Neural progenitor cell (in vitro differentiated cells): ENCODE measurements at regions not wholly inside any gene's neighbourhood (a gene's known extent, or its start where the extent isn't known, plus 50 kb on each side); places are given as distances from the start of the nearest gene placed in this dataset.
"Not testable (repeated sequence)": the region's sequence is repeated elsewhere in the genome, so short reads cannot be mapped to it uniquely, and the experiment has no call there.

ENCODE experiments used
- DNase-seq: peaks from one replicate; pipeline ENCODE4 v3.0.0-alpha.2; 2016; ENCODE audit warnings: low spot score
- H2AFZ ChIP-seq: fragments of 200-600 bp; sonication (generic); replicated peaks from 2 replicates; pipeline ENCODE4 v1.6.1; 2016; ENCODE audit warnings: antibody characterized with exemption
- H3F3A ChIP-seq: fragments of 200-600 bp; sonication (generic); 2 replicates; pipeline ENCODE4 v1.6.1; 2016; ENCODE audit warnings: antibody characterized with exemption, low read depth
- H3K27ac ChIP-seq: fragments of 200-600 bp; sonication (generic); 2 replicates; pipeline ENCODE4 v1.5.1; 2016; ENCODE audit warnings: mild to moderate bottlenecking
- H3K27me3 ChIP-seq: fragments of 200-600 bp; sonication (generic); 2 replicates; pipeline ENCODE4 v1.6.1; 2016; ENCODE audit warnings: mild to moderate bottlenecking, moderate library complexity
- H3K36me3 ChIP-seq: fragments of 200-600 bp; sonication (generic); 2 replicates; pipeline ENCODE4 v1.5.1; 2016
- H3K4me1 ChIP-seq: fragments of 200-600 bp; sonication (generic); 2 replicates; pipeline ENCODE4 v1.6.1; 2016; ENCODE audit warnings: mixed run types
- H3K4me2 ChIP-seq: fragments of 200-600 bp; sonication (generic); 2 replicates; pipeline ENCODE4 v1.6.1; 2016
- H3K4me3 ChIP-seq: fragments of 200-600 bp; sonication (generic); 2 replicates; pipeline ENCODE4 v1.5.1; 2016
- H3K79me2 ChIP-seq: fragments of 200-600 bp; sonication (generic); 2 replicates; pipeline ENCODE4 v1.6.1; 2016; ENCODE audit warnings: low read depth
- H3K9ac ChIP-seq: fragments of 200-600 bp; sonication (generic); 2 replicates; pipeline ENCODE4 v1.6.1; 2016
- H3K9me3 ChIP-seq: fragments of 200-600 bp; sonication (generic); 2 replicates; pipeline ENCODE4 v1.5.1; 2016; ENCODE audit warnings: low read depth
- H4K20me1 ChIP-seq: fragments of 200-600 bp; sonication (generic); 2 replicates; pipeline ENCODE4 v1.6.1; 2016; ENCODE audit warnings: low read depth
- H3K27ac Mint-ChIP-seq: 3 replicates; pipeline ENCODE4 v1.8.0; 2021; ENCODE audit warnings: mixed read lengths
- H3K27me3 Mint-ChIP-seq: 2 replicates; pipeline ENCODE4 v1.8.0; 2022; ENCODE audit warnings: low read depth, mild to moderate bottlenecking, inconsistent platforms, moderate library complexity, mixed read lengths; ENCODE audit not compliant: insufficient read depth
- H3K36me3 Mint-ChIP-seq: 3 replicates; pipeline ENCODE4 v1.8.0; 2021; ENCODE audit warnings: mixed read lengths
- H3K4me1 Mint-ChIP-seq: 3 replicates; pipeline ENCODE4 v1.8.0; 2021; ENCODE audit warnings: mixed read lengths
- H3K4me3 Mint-ChIP-seq: 3 replicates; pipeline ENCODE4 v1.8.0; 2021; ENCODE audit warnings: mild to moderate bottlenecking, moderate library complexity, mixed read lengths
- H3K9me3 Mint-ChIP-seq: 3 replicates; pipeline ENCODE4 v1.8.0; 2020; ENCODE audit warnings: mixed read lengths
- CTCF ChIP-seq: fragments of 200-600 bp; sonication (generic); IDR thresholded peaks from 2 replicates; pipeline ENCODE4 v1.5.1; 2017; ENCODE audit warnings: antibody characterized with exemption, mild to moderate bottlenecking
- EZH2 ChIP-seq: fragments of 200-600 bp; sonication (generic); IDR thresholded peaks from 2 replicates; pipeline ENCODE4 v1.6.1; 2017; ENCODE audit warnings: antibody characterized with exemption, mild to moderate bottlenecking, moderate library complexity
- EZH2phosphoT487 ChIP-seq: fragments of 200-600 bp; sonication (generic); IDR thresholded peaks from 2 replicates; pipeline ENCODE4 v1.6.1; 2017; ENCODE audit warnings: antibody characterized with exemption

DNA sequence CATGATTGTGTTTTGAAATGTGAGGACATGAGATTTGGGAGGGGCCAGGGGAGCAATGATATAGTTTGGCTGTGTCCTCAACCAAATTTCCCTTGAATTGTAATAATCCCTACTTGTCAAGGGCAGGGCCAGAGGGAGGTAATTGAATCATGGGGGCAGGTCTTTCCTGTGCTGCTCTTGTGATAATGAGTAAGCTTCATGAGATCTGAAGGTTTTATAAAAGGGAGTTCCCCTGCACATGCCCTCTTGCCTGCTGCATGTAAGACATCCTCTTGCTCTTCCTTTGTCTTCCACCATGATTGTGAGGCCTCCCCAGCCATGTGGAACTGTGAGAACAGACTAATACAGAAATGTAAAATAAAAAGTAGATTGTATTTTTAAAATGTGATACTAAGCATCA, 1294.9 kb downstream of the ADGRL3 start:
- no peak overlapping the region for H3K9ac ChIP-seq
- Mint-ChIP-seq H3K36me3 (no peaks in the 10 kb centered on the region), H3K4me1 (peaks cover 2% of the 10 kb centered on the region), H3K9me3 (peaks cover 3% of the 10 kb centered on the region), H3K27ac (peak overlapping the region; percentile 90), H3K27me3 (peaks cover 6% of the 10 kb centered on the region), H3K4me3 (no peak overlapping the region)
- H3K27me3 ChIP-seq = no peaks in the 10 kb centered on the region
- no peak overlapping the region for H3K4me2 ChIP-seq
- H4K20me1 ChIP-seq = no peaks in the 10 kb centered on the region
- no peaks in the 10 kb centered on the region for H3K79me2 ChIP-seq
- no peaks in the 10 kb centered on the region for H3K36me3 ChIP-seq
- no peaks in the 10 kb centered on the region for H3K4me1 ChIP-seq
- no peak for TF ChIP-seq CTCF
- no peak for TF ChIP-seq EZH2
- TF ChIP-seq EZH2phosphoT487 = no peak
- no peaks in the 10 kb centered on the region for H3F3A ChIP-seq
- H3K9me3 ChIP-seq = no peaks in the 10 kb centered on the region
- H3K27ac ChIP-seq = no peak overlapping the region
- DNase-seq = no peak
- H3K4me3 ChIP-seq = no peak overlapping the region
- H2AFZ ChIP-seq = no peak overlapping the region

DNA sequence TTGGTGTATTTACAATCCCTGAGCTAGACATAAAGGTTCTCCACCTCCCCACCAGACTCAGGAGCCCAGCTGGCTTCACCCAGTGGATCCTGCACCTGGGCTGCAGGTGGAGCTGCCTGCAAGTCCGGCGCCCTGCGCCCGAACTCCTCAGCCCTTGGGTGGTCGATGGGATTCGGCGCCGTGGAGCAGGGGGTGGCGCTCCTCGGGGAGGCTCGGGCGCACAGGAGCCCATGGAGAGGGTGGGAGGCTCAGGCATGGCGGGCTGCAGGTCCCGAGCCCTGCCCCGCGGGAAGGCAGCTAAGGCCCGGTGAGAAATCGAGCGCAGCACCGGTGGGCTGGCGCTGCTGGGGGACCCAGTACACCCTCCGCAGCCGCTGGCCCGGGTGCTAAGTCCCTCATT, 1291.6 kb downstream of the ADGRL3 start:
- H3K9ac ChIP-seq, H3K27me3 Mint-ChIP-seq, H4K20me1 ChIP-seq, H3K36me3 ChIP-seq, H3K27ac Mint-ChIP-seq, H3K4me1 Mint-ChIP-seq, H3K79me2 ChIP-seq, H2AFZ ChIP-seq, H3K27ac ChIP-seq, DNase-seq, H3K36me3 Mint-ChIP-seq, H3K9me3 ChIP-seq, H3K9me3 Mint-ChIP-seq, H3K4me2 ChIP-seq, H3K27me3 ChIP-seq, H3K4me3 ChIP-seq, H3F3A ChIP-seq, H3K4me3 Mint-ChIP-seq, H3K4me1 ChIP-seq: not testable (repeated sequence)

GRCh38 chr4:62490635-62491034, 1290.5 kb downstream of the ADGRL3 start:
- peaks cover 2% of the 10 kb centered on the region for H3K4me1 Mint-ChIP-seq
- H3K4me3 Mint-ChIP-seq = no peak overlapping the region
- H3K27ac ChIP-seq = no peak overlapping the region
- TF ChIP-seq EZH2 (no peak), CTCF (no peak), EZH2phosphoT487 (no peak)
- no peaks in the 10 kb centered on the region for H4K20me1 ChIP-seq
- no peak overlapping the region for H3K4me2 ChIP-seq
- no peak overlapping the region for H3K27ac Mint-ChIP-seq
- H3F3A ChIP-seq = no peaks in the 10 kb centered on the region
- H2AFZ ChIP-seq = no peak overlapping the region
- H3K9ac ChIP-seq = no peak overlapping the region
- no peaks in the 10 kb centered on the region for H3K4me1 ChIP-seq
- H3K79me2 ChIP-seq = no peaks in the 10 kb centered on the region
- peaks cover 3% of the 10 kb centered on the region for H3K9me3 Mint-ChIP-seq
- no peak for DNase-seq
- no peaks in the 10 kb centered on the region for H3K36me3 ChIP-seq
- no peaks in the 10 kb centered on the region for H3K9me3 ChIP-seq
- H3K27me3 ChIP-seq = no peaks in the 10 kb centered on the region
- H3K27me3 Mint-ChIP-seq = peaks cover 7% of the 10 kb centered on the region
- H3K4me3 ChIP-seq = no peak overlapping the region
- no peaks in the 10 kb centered on the region for H3K36me3 Mint-ChIP-seq

DNA sequence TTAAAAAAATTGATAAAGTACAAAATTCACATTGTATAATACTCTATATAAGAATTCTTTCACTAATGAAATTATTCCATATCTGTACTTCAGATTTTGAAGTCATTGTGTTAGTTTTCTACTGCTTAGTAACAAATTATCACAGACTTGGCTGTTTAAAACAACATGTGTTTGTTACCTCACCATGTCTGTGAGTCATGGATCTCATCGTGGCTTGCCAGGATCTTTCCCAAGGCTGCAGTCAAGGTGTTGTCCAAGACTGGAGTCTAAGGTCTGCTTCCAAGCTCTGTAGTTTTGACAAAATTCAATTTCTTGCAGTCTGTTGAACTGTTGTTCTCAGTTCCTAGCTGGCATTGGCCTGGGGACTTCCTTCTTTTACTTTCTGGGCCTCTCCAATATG, 1286.9 kb downstream of the ADGRL3 start:
- Histone ChIP-seq H3K36me3 (no peaks in the 10 kb centered on the region), H3K4me1 (no peaks in the 10 kb centered on the region), H3F3A (no peaks in the 10 kb centered on the region), H2AFZ (no peak overlapping the region), H3K79me2 (no peaks in the 10 kb centered on the region), H3K4me3 (no peak overlapping the region), H3K9ac (no peak overlapping the region), H3K27ac (no peak overlapping the region), H3K27me3 (no peaks in the 10 kb centered on the region), H3K4me2 (no peak overlapping the region), H4K20me1 (no peaks in the 10 kb centered on the region), H3K9me3 (no peaks in the 10 kb centered on the region)
- Mint-ChIP-seq H3K9me3 (peaks cover 3% of the 10 kb centered on the region), H3K27ac (no peak overlapping the region), H3K4me3 (no peak overlapping the region), H3K27me3 (peaks cover 5% of the 10 kb centered on the region), H3K4me1 (no peaks in the 10 kb centered on the region), H3K36me3 (no peaks in the 10 kb centered on the region)
- DNase-seq = no peak
- TF ChIP-seq EZH2phosphoT487 (no peak), EZH2 (no peak), CTCF (no peak)
